Myocyte (in vitro differentiated cells): ENCODE measurements at regions not wholly inside any gene's neighbourhood (a gene's known extent, or its start where the extent isn't known, plus 50 kb on each side); places are given as distances from the start of the nearest gene placed in this dataset.
"Not testable (repeated sequence)": the region's sequence is repeated elsewhere in the genome, so short reads cannot be mapped to it uniquely, and the experiment has no call there.

ENCODE experiments used
- DNase-seq: peaks from one replicate; pipeline ENCODE4 v3.0.0-alpha.2; 2012; ENCODE audit warnings: low read depth

DNA sequence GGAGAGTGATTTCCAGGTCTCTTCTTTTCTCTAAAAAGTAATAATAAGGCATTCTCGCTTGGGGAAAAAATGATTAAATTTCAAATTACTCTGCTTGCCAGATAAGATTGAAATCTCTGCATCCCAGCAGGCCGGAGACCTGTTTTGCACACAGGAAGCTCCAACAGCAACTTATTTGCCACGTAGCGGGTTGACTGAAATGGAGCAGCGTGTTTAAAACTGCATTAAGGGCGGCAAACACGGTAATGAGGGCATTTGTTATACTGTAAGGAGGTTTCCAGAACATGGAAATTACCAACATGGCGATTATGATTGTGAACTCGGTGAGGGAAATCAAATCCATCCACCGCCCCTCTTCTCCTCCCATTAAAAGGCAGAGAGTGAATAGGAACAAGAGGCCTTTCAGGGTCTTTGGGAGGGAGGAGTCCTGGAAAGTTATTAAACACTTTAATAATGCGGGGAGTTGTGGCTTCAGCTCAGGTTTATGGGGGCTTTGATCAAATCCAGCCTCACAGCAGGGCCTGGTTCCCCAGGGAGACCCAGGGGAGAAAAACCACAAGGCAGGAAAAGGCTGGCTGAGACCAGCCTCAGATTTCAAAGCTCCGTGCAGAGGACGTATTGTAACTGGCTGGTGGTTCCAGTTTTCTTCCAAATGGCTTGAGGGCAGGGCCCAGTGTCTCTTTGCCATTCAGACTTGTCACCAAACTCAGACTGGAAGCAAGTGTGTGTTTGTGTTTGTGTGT, 242.3 kb downstream of the TLE3 start:
- DNase-seq, result peak; percentile 8

DNA sequence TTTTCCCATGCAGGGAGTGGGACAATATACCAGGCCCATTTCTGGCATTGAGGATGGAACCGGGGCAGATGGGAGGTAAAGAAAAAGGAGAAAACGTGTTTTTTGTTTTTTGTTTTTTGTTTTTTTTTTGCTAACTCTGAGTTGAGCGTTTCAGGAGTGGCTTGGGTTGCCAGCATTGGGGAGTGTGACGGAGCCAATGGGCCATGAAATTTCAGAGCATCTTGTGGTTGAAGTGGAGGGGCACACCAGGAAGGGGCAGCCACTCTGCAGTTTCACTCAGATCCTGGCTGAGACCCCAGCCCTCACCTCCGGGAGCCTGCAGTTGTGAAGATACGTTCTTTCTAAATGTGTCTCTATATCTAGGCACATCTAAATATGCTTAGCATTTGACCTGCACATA, 240.5 kb downstream of the TLE3 start:
- no peak for DNase-seq

DNA sequence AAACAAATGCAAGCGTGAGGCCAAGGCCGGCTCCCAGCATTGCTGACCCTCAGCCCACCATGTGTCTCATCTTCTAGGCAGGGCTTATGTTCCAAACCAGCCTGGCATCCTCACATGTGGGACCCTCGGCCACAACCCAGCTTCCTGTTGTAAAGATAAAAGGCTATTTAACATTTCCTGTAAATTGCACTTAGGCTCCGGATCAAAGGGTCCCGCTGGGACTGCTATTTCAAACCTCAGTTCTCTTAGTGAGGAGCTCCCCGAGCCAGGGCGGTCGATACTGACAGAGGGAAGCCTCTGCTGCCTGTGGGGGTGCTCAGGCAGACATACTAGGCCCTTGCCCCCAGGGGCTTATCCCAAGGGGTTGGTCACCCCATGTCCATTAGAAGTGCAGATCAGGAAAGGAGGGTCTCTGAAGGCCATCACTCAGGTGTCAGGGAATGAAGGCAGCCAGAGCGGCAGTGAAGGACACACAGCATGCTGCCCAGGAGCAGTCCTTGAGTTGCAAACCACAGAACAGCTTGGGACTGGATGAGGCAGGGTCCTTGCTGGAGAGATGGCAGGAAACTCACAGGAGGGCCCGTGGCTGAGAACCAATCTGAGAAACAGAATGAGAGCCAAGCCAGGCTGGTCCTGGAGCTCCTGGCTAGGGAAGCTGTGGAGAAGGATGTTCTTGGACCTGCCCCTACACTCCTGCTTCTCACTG, 239.9 kb downstream of the TLE3 start:
- no peak for DNase-seq

DNA sequence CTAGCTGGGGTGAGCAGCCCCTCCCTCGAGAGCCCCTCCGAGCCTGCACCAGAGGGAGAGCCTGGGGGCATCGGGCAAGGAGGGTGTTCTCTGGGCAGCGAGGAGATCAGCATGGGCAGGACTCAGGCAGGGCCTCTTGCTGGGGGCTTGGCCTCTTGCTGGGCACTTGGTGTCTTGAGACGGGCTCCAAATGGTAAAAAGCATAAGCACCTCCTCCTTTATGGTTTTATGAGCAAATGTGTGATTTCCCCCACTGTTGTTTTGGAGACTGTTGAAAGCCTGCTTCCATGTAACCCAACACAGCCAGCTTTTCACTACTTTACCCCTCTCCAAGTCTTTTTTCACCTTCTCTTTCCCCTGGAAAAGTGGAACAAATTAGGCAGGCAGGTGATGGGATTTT, 239.3 kb downstream of the TLE3 start:
- no peak for DNase-seq

DNA sequence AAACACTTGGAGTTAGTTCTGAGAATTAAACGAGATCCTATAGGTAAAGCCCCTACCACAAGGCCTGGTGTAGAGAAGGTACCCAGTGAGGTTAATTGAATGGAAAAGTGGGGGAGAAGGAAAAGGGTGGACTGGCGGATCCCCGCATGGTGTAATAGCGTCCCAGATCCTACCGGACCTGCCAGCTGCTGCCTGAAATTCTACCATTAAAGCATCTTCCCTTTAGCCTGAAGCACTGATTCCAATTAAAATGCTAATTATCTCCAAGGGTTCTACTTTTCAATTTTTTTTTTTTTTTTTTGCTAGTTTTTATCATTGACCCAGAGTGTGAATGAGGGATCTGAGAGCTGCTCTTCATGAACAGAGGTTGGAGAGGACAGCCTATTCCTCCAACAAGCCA, 237.9 kb downstream of the TLE3 start:
- no peak for DNase-seq

DNA sequence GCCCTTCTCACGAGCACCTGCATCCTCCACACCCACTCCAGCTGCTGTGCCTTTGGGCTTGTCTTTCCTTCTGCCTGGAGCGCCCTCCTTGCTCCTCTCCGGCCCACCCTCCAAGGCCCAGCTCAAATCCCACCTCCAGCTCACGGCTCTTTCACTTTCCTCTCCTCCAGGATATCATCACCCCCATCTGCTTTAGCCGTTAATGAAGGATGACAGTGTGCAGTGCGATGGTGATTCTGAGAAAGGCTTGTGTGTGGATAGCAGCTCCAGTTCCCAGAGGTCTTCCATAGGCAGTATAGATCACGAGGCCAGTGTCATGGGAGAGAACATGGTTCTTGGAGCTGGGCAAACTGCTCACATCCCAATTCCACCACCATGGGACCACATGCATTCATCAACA, 237.4 kb downstream of the TLE3 start:
- DNase-seq, result no peak

DNA sequence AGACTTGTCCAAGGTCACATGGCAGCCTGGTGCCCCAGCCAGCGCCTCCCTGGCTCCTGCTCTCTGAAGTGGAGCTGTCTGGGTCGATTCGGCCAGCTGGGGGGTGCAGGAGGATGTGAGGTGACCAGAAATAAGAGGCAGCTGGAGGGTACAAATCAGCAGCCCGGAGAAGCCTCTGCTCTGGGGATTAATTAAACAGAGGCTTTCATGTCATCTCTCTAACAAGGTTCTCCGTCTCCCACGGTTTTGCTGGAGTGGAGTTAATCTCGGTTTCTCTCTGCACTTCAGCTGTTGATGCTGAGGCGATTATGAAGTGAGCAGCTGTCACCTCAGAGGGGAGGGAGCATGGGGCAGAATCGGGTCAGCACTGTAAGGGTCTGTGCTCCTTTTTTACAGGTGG, 236.8 kb downstream of the TLE3 start:
- DNase-seq, result peak; percentile 59

DNA sequence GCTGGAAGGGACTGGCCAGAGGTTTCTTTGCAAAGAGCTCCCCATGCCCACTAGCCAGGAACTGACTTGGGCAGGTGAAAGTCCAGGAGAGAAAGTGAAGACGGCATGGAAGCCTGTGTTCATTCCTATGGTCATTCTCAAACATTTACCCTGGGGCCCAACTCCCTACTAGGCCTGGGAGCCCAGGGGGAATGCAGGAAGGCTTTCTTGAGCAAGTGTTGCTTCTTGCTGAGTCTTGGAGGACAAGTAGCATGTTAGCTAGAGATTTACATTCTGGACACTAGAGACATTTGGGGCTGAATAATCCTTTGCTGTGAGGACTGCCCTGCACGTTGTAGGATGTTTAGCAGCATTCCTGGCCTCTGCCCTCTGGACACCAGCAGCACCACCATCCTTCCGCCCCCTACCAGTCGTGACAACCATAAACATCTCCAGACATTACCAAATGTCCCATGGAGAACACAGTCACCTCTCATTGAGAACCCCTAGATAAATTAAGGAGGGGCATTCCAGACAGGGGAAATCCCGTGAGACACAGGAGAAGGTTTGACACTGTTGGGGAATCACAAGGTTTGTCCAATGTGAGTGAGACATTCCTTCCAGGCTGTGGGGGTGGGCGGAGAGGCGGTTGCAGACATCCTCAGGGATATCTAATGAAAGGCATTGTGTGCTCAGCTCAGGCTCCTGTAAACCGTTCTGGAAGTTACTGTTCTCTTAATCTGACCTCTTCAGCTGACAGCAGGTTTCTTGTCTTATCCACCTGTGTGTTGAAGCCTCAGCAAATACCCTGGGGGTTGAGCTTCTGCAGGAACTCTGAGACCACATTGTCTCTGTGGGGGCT, 236.2 kb downstream of the TLE3 start:
- peak; percentile 13 for DNase-seq

DNA sequence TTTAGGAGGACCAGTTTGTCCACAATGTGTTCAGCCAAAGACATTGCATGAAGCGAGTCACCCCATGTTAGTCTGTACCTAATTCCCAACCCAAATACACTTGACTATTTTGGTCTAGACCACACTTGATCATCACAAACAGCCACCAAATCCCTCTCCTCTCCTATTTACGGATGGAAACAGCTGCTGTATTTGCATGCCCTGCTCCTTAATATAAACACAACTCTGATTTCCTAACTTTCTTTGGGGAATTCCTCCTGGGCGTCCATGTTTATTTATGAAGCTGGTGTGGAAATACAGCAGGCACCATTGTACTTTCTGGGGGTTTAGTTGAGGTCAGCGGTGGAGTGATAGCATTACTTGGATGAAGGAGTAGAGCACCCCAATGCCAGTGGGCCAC, 235.2 kb downstream of the TLE3 start:
- peak; percentile 57 for DNase-seq

DNA sequence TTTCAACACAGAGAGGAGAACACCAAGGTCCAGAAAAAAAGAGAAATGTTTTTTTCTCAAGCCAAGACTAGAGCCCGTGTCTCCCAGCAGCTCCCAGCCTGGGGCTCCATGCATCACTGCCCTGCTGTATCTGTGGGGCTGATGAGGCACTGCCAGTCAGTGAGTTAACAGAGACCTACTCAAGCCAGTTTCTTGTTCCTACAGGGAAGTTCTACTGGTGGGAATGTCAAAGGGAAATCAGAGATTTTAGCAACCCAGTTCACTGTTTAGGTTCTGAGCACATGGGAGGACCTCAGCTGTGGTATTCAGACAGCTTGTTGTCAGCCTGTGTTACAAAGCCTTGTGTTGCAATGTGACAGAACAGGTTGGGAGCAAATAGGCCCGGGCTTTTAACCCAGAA, 234.3 kb downstream of the TLE3 start:
- no peak for DNase-seq

DNA sequence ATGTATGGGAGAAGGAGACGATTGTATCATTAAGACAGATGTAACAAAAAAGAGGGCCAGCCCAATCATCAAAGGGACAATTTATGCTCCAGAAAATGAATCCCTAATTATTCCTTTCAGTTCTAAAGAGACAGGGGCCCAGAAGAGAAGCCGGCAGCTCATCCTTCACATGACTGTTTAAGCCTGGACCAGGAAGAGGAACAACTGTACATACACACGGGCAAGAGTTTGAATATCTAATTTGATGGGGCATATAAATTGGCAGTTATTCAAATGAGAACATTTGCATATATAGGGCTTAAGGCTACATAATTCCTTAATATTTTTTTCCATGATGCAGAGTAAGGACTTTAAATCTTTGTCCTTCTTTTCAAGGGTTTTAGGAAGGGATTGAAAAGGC, 232.3 kb downstream of the TLE3 start:
- no peak for DNase-seq

DNA sequence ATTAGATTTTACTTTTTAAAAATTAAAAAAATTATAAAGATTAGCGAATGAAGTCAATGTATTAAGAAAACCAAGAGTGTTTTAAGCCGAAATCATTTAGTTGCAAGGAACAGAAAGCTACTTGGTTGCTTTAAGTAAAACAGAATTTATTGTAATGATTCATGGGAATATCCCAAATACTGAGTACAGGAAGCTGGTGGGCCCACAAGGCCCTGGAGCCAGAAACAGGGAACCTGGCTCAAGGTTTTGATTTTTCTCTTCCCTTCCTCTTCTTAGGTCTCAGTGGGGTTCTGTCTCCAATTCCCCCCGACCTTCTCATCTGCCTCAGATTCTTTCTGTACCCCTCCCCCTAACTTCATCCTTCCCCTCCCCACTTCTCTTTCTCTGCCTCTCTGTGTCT, 229.0 kb downstream of the TLE3 start:
- DNase-seq, result no peak

DNA sequence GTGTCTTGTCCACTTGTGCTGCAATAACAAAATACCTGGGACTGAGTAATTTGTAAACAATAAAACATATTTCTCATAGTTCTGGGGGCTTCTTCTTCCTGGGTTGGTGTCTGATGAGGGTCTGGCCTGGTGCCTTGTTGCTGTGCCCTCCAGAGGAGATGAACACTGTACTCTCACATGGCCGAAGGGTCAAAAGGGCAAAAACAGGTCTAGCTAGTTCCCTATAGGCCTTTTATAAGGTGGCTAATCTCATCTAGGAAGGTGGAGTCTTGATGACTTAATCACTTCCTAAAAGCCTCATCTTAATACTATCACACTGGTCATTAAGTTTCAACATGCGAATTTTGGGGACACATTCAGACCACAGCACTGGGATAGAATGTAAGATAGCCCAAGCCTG, 228.4 kb downstream of the TLE3 start:
- DNase-seq, result no peak

DNA sequence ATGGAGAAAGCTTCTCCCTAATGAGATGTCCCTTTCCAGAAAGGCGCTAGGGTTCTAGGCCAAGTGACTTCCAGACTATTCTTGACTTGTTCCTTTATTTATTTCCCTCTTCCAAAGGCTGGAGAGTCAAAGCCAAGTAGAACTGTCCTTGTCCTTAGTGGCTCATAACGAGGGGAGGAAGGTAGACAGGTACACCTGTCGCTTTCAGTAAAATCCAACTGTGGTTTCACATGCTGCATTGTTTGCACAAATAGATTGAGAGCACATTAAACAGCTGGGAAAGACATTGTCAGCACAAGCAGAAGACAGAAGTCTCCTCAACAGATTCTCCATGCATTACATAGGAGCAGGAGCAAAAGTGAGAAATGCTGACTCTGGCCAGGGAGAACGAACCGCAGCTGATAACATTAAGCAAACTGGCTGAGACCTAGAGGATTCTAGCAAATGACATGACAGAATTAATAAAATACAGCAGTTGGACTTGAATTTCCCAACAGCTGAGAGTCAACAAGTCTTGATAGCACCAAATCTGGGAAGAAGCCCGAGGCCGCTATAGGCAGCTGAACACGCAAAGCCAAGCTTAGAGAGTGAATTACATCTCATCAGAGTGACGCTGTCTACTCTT, 227.7 kb downstream of the TLE3 start:
- DNase-seq, result peak; percentile 31

DNA sequence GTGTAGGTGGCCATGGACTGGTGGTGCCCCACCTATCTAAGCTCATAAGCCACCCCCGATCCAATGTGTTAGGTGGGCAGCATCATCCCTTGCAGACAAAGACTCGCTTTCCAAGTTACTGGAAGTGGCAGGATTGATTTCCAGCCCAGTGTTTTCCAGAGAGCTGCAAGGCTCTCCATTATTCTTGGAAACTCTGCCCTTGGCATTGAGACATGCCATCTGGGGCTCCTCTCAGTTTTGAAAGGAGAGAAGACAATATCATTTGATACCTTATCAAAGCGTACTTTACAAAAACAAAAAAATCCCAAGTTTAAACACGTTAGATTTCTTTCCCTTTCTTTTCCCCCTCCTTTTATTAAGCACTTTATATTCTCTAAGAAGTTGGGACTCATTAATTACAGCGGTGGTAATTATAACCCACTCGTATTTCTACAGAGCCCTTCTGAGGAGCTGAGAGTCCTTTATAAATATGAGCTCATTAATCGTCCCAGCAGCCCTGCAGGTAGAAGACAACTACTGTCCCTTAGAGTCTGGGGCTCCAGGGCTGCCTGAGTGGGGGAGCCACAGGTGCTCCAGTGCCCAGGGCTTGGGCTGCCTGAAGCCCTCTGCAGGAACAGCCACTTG, 226.1 kb downstream of the TLE3 start:
- no peak for DNase-seq

DNA sequence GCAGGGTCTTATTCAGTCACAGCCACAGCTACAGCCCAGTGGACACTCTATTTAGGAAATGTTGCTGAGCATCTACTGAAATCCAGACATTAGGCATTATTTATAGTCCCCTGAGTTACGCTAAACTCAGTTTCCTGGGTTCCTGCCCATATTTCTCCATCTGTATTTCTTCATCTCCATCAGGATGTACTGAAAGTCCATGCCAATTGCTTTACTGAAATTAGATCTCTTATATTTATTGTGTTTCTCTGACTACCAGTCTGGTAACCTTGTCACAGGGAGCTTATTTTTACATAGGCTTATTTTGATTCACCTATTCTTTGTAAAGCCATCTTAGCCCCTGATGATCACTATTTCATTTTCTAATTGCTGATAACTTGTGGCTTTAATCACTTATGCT, 223.9 kb downstream of the TLE3 start:
- DNase-seq, result no peak

DNA sequence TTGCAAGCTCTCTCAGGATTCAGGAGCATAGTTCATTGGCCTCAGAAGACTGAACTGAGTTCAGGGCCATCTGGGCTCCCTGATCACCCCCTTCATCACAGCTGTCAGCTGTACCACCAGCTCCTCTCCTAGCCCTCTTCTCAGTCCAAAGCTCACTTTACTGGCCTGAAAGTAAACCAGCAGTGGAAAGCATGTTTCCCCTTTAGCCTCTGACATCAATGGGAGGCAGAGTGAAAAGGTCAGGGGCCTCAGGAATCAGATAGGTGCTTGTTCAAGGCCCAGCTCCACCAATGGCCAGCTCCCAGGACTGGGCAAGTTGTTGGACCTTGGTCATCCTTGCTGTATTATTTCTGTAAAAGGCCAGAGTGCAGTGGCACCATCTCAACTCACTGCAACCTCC, 223.4 kb downstream of the TLE3 start:
- DNase-seq, result no peak

DNA sequence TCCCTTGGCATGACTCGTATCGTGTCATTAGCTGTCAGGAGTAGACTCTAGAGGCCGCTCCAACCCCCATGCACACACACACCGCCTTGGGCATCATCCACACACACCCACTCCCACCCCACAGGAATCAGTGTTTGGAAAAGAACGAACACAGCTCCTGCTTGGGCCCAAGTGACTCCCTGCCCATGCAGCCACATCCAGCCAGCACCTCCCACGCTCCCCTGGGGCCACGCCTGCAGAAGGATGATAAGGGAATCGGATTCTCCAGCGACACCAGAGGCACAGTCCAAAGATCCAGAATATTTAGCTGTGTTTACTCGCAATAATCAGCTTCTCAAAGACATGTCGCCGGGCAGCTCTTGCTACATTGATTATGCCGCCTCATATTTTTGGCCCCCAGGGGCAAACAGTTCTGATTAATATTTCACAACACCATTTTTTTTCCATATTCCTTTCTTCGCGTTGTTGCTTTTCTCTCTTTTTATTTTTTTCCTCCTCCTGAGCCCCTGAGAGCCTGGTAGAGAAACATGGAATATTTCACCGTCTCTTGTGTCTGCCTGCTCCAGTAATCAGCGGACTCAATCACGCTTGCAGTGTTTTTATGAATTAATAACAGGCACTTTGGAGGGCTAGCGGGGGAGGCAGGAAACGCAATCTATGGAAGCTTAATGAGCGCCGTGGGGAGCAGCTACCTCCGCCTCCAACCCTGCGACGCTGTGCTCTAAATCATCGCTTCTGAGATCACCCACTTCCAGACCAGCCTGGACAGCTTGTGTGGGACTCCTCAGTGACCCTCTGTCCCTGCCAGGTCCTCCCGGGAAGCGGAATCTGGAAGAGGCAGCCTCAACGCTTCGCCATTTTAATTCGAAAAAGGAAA, 221.4 kb downstream of the TLE3 start:
- DNase-seq, result no peak

DNA sequence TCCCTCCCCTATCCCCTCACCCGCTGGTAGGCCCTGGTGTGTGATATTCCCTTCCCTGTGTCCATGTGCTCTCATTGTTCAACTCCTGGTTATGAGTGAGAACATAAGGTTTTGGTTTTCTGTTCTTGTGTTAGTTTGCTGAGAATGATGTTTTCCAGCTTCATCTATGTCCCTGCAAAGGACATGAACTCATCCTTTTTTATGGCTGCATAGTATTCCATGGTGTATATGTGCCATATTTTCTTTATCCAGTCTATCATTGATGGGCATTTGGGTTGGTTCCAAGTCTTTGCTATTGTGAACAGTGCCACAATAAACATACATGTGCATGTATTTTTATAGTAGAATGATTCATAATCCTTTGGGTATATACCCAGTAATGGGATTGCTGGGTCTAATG, 217.8 kb downstream of the TLE3 start:
- DNase-seq, result not testable (repeated sequence)

DNA sequence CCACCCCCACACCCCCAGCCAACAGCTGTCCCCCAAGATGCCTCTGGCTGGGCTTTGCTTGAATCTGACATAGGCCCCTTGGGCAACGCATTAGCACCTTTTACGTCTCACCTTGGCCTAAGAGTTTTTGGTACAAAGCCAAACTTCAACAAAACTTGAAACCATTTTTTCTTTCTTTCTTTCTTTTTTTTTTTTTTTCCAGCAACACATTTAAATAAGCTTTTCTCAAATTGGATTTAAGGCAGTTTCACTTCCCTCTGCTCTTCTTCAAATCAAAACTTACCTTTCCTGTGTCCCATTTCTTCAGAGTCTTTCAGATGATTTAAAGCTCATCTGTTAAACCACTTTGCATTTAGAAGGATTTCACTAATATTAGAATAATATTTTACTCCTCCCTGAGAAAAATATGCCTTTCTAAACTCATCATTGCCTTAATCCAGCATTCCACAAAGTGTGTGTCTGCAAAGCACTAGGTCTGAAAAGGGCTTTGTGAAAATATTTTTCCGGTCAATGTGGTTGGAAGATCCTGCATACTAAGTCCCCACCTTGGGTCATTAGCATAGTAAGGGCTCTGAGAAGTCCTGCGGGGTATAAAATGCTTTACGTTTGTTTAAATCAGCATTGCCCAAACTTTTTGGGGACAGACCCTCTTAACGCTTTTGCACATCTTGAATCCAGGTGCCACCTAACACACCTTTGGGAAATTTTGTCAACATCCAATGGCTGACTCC, 217.0 kb downstream of the TLE3 start:
- no peak for DNase-seq
